NCI-H146 treated with DMSO at 0.1 percent for 48 hours (cell line): ENCODE measurements at regions not wholly inside any gene's neighbourhood (a gene's known extent, or its start where the extent isn't known, plus 50 kb on each side); places are given as distances from the start of the nearest gene placed in this dataset.
A peak's percentile ranks its signal among the peaks of the same experiment; 100 is the strongest.
"Not testable (repeated sequence)": the region's sequence is repeated elsewhere in the genome, so short reads cannot be mapped to it uniquely, and the experiment has no call there.

Experiments used
- DNase-seq: peaks from one replicate; lab custom pipeline; 2025; ENCODE audit not compliant: unreplicated experiment; lab: John Stamatoyannopoulos, UW

DNA sequence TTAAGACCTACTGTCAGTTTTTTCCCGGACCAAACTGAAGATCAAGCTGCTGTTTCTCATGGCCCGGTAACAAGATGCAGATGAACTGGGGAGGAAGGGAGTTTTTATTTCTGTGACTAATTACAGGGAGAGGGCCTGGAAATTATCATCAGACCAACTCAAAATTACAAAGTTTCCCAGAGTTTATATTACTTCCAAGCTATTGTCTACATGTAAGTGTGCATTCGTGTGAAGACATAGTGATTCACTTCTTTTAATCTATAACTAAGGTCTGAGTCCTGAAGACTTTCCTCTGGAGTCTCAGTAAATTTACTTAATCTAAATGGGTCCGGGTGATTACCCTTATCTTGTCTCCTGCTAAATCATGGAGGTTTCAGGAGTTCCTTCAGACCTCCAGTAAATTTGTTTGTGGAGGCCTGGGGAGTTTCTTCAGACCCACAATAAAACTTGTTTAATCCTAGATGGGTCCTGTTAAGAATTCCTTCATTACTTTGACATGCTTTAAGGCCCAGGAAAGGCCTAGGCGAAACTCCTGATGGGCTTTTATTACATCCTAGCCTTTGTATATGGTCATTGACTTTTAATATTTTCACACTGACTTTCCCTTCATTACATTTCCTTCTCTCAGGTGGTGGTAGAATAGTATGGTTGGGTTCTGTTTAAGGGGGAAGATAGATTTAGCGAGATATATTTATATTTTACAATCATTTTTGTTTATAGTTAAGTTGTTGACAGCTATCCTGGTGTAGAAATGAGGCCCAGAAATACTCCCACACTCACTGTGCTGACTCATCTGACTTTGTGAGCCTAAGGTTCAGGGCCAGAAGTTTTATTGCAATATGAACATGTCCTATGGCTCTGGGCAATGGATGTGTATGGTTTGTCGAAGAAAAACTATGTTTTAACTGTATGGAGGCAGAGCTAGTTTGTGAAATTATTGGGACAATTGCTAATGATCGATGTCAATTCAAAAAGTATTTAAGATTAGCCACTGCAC is 627.0 kb upstream of the FBXO33 start:
- no peak for DNase-seq

DNA sequence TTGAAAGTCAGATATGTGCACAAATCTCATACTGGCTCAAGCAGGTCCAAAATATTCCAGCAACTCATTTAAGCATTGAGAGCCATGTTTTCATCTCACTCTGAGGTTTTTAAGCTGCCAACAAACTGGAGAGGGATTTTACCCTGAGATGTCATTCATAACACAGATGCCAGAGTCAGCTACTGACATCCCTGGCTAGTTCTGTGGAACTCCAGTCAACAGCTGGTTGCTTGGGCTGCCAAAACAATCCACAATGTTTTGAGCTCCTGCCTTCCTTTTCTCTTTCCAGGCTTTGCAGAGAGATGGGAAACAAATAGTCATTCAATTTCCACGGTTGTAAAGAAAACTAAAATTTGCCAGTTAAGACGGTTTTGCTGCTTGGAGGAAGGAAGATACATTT is 621.2 kb upstream of the FBXO33 start:
- no peak for DNase-seq

GRCh38 chr14:40028991-40029390 is 596.8 kb upstream of the FBXO33 start:
- DNase-seq = no peak

GRCh38 chr14:40025101-40025500 is 592.9 kb upstream of the FBXO33 start:
- DNase-seq = no peak

GRCh38 chr14:40010961-40011360 is 578.7 kb upstream of the FBXO33 start:
- no peak for DNase-seq

GRCh38 chr14:40009771-40010170 is 577.5 kb upstream of the FBXO33 start:
- no peak for DNase-seq

GRCh38 chr14:40008345-40008744 is 576.1 kb upstream of the FBXO33 start:
- DNase-seq = not testable (repeated sequence)

- no peak for DNase-seq
These were observed 572.8 kb upstream of the FBXO33 start for GRCh38 chr14:40004871-40005500.

GRCh38 chr14:40003773-40004172 is 571.5 kb upstream of the FBXO33 start:
- no peak for DNase-seq

DNA sequence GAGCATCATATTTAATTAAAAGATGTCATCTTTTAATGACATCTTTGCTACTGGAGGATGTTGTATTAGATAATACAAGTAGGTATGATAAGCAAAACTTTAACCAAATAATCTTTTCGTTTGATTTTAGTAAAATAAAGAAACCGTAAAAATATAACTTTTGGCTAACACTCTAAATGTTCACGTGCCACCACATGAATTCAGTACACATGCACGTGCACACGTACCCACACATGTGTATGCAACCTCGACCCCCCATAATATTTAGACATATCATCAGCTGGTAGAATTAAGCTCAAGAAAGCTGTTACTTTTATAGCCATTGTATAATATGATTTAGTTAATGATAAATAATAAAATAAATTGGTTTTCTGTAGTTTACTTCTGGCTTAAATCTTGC is 566.6 kb upstream of the FBXO33 start:
- no peak for DNase-seq

DNA sequence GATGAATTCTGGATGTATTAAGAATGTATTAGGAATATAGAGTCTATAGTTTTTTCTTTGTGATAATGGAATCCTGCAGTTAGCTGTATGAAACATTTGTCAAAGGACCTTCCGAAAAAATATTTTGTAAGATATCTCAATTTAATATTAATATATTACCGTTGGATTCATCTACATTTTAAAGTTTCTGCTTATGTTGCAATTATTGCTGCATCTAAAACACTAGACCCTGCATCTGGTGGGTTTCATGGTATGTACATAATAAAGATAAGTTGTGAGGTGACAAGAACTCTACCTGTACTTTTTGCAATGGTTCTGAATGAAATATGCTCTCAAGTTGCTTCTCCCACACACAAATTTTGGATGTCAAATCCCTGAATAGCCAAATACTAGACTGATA is 565.9 kb upstream of the FBXO33 start:
- DNase-seq = no peak

- DNase-seq = peak; percentile 10
These were observed 558.8 kb upstream of the FBXO33 start for GRCh38 chr14:39991041-39991440.

DNA sequence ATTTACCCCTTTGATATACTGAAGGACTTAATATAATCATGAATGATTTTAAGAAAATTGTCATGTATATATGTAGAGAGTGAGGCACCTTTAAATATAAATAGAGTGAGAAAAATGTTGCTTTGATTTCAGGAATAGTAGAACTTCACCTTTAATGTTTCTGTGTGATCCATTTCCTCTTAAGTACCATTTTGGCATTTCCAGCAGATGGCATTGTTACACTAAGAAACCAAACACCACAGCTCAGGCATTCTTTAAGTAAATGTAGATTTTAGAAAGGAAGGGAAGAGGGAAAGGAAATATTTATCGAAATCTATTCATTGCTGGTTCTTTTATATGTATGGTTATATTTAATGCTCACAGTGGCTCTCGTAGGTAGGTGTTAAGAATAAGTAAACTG is 556.7 kb upstream of the FBXO33 start:
- peak; percentile 4 for DNase-seq

DNA sequence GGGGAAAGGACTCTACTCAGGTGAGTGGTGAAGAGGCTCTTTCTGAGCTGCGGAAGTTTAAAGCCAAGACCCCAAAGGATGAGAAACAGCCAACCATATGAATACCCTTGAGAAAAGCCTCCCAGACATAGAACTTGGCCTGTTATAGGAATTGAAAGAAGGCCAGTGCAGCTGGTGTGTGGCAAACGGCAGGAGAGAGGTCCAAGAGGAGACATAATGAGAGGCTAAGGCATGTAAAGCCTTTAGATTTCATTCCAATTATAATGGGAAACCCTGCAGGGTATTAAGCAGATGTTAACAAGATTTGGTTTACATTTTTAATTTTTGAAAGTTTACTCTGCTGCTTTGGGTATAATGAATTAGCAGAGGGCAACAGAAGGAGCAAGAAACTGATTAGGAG is 552.1 kb upstream of the FBXO33 start:
- no peak for DNase-seq

GRCh38 chr14:39977198-39977597 is 545.0 kb upstream of the FBXO33 start:
- peak; percentile 24 for DNase-seq

GRCh38 chr14:39974036-39974435 is 541.8 kb upstream of the FBXO33 start:
- DNase-seq = no peak

DNA sequence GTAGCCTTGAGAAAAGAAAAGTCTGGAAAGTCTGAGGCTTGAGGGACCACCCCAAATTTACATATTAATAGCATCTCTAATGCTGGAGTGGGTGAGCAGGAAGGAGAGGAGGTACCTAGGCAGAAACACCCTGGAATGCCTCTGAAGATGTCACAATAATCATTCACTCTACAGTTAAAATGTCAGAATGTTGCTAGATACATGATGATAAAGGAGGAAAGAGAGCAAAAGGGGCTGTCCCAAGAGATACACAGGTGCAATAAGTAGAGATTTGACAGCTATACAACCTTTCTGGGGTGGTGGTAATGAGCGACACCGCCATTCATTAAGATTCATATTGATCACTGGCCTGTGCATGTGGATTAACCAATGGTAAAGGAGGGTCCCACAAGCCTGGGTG is 540.5 kb upstream of the FBXO33 start:
- DNase-seq = no peak

- no peak for DNase-seq
These were observed 535.7 kb upstream of the FBXO33 start for GRCh38 chr14:39967885-39968284.

GRCh38 chr14:39957987-39958386 is 525.8 kb upstream of the FBXO33 start:
- no peak for DNase-seq

DNA sequence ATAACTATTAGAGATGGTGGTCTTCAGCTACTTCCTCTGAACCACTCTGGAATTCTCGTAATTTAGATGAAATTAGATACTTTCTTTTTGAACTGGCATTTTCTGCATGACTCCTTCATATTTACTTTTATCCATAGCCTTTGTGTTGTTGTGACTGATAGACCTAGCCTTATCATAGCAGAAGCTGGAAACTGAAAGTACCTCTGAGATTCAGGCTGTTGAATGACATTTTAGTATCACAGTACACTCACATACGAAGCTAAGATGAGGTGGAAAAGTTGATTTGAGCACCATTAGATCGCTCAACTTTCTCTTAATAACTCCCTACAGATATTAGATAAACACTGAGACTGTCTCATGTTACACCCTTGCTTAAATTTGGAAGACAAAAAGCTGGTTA is 525.1 kb upstream of the FBXO33 start:
- no peak for DNase-seq

DNA sequence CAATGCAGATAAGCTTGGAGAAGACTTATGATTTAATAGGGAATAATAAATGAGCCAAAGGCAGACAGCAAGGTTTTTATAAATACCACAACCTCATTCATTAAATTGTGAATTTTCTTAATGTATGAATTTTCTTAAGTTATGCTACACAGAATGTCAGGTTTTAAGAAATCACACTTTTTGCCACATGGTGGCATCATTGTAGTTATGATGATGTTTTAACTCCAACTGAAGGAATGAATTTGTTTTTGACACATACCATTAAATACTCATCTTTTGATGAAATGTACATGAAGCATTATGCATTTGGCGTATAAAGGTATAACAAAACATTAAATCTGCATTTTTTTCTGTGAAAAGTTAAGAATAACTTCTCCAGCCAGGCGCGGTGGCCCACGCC is 524.1 kb upstream of the FBXO33 start:
- DNase-seq = no peak

DNA sequence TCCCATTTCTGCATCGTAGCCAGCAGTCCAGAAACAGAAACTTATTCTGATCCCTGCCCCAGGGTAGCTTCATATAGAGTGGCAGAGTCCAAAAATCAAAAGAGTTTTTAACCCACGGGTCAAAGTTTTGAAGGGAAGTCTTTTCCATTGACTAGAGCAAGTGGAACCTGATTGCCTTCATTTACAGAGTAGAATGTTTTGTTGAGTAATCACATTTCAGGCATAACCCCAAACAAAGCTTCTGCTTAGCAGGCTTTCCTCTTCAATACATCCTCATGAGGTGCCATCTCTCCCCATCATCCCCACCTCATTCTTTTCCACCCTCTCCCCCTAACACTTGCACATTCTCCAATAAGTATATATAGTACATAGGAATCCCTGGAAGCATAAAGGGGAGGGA is 516.0 kb upstream of the FBXO33 start:
- DNase-seq = no peak
